DND-41 (cell line): ENCODE measurements at regions not wholly inside any gene's neighbourhood (a gene's known extent, or its start where the extent isn't known, plus 50 kb on each side); places are given as distances from the start of the nearest gene placed in this dataset.
"Not testable (repeated sequence)": the region's sequence is repeated elsewhere in the genome, so short reads cannot be mapped to it uniquely, and the experiment has no call there.

Source experiments
- CTCF ChIP-seq: IDR thresholded peaks from 2 replicates; pipeline ENCODE4 v1.5.1; 2012; ENCODE audit warnings: borderline replicate concordance, low read length, moderate library complexity, mild to moderate bottlenecking; ENCODE audit not compliant: poor library complexity, severe bottlenecking; ENCODE audit errors: extremely low read depth
- EZH2 ChIP-seq: IDR thresholded peaks from 3 replicates; pipeline ENCODE4 v1.6.1; 2012; ENCODE audit warnings: borderline replicate concordance, low read depth, mild to moderate bottlenecking, moderate library complexity, low read length, inconsistent platforms; ENCODE audit not compliant: severe bottlenecking

- not testable (repeated sequence) for TF ChIP-seq CTCF, EZH2
Observed at GRCh38 chr3:82584415-82584814, 823.0 kb upstream of the GBE1 start.
